GM19372 (cell line): ENCODE measurements at regions not wholly inside any gene's neighbourhood (a gene's known extent, or its start where the extent isn't known, plus 50 kb on each side); places are given as distances from the start of the nearest gene placed in this dataset.

Experiments used
- ATAC-seq: cut with Tn5 transposase; IDR thresholded peaks from one replicate; pipeline ENCODE4 v1.9.1; 2021; ENCODE audit warnings: mild to moderate bottlenecking, low read depth, moderate library complexity; ENCODE audit not compliant: unreplicated experiment

DNA sequence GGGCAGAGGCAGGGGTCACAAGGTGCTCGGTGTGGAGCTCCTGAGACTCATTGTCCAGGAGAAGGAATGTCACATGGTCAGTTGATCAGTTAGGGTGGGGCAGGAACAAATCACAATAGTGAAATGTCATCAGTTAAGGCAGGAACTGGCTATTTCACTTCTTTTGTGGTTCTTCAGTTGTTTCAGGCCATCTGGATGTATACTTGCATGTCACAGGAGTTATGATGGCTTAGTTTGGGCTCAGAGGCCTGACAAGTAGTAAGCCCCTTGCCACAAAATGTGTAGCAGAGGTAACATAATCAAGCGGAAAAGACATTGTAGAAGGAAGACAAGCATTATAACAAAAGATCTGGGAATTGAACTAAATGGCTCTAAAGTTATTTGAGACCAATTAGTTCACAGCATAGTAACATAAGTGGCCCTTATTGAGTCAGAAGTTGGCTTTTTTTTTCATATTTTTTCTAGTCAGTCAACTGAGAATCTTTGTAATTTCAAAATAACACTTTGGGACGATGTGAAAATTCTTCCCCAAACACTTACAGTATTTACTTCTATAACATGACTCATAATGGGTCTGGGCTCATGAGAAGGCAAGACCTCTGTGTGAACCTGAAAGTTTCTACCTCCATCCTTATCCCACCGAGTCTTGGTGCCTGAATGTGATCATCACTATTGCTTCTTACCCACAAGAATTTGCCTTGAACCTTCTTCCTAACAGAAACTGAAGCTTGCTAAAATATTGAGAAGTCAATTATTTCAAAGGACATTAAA, 137.0 kb upstream of the DPT start:
- ATAC-seq: no peak

DNA sequence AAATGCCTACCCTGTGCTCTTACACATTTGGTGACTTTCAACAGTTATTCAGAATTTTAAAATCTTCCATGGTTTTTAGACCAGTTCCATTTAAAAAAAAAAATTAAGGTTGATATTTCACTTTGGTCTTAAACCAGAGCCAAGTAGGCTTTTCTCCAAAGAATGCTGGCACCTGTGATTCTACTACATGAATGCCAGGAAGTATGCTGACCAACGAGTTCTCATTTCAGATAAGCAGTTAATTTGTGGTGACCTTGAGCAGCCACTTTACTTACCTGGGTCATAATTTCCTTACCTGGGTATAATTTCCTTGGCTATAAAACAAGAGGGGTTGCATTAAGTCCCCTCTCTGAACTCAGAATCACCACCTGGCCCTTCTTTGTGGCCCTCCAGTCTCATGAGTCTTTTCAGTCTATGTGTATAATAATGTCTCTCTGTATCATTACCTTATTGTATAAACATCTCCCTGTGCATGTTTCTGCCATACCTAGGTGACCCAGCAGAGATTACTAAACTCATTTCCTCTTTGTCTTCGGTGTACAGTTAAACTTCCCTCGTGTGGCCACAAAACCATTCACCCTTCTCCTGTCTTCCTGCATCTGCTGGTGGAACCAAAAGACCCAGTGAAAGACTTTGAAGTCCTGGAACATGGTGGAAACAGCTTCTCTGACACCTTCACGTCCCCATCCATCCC, 139.1 kb upstream of the DPT start:
- ATAC-seq: no peak

GRCh38 chr1:168871531-168871930, 142.5 kb upstream of the DPT start:
- ATAC-seq: no peak

DNA sequence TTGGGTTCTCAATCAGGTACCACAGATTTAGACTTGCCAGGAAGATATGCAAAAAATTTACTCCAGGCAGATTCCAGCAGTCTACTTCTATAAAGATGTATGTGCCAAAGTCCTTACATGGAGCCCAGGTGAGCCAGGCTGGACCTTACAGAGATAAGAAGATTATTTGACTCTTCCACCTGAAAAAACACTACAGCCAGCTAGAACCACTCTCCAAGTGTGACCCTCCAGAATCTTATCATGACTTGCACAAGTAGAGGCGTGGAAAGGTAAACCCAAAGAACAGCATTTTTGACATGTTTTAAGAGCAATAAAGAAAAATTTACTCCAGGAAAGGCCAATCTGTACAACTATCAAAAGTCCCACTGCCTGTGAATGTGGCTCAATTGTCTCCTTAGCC, 146.8 kb upstream of the DPT start:
- ATAC-seq: no peak

- ATAC-seq: no peak
Observed at GRCh38 chr1:168876830-168877229, 147.8 kb upstream of the DPT start.

DNA sequence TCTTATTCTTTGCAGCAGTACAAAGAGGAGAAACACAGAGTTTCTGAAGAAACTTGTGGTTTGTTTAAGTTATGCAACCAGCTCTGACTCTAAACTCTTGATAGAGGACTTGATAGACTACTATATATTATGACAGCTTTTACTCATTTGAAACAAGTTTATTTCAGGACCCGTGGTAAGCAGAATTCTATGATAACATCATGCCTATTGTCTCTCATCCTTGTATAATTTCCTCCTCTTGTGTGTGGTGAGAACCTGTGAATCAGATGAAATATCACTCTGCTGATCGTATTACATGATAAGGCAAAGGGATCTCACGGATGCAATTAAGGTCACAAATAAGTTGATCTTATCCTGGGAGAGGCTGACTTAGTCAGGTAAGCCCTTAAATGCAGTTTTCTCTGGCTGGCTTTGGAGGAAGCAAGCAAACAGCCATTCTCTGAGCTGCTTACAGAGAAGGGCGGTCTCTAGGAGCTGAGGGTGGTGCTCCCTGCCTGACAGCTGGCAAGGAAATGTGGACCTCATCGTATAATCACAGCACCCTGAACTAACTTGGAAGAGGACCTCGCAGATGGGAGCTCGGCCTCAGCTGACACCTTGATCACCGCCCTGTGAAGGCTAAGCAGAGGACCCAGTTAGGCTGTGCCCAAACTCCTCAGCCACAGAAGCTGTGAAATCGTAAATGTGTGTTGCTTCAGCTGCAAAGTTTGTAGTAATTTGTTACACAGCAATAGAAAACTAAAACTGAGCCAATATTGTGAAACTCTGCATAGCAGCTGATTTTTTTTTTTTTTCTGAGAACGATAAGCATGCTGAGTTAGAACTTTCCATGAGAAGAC, 151.1 kb upstream of the DPT start:
- ATAC-seq: no peak

DNA sequence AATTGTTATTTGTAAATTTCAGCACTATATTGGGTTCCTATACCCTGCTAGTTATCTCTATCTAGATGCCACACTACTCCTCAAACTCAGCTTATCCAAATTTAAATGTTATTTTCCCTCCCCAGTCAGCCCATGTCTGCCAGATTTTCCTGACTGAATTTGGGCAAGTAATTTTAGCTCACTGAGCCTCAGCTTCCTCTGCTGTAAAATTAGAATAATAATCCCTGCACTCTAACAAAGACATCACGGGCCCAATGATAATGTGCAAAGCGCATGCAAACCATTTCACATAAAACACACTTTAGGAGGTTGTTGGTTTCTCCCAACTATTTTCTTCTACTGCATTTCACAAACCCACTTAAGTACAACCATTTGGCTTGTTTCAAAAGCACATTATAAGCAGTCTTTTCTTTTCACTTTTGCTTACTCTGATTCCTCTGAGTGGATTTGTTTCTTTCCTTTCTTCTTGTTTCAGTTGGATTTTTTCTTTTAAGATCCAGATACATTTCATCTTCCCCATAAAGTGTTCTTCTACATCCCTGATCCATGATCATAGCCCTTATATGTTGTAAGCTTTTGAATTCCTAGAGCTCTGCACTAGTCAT, 152.8 kb upstream of the DPT start:
- ATAC-seq: no peak

- no peak for ATAC-seq
Observed at GRCh38 chr1:168887381-168887780, 158.4 kb upstream of the DPT start.

DNA sequence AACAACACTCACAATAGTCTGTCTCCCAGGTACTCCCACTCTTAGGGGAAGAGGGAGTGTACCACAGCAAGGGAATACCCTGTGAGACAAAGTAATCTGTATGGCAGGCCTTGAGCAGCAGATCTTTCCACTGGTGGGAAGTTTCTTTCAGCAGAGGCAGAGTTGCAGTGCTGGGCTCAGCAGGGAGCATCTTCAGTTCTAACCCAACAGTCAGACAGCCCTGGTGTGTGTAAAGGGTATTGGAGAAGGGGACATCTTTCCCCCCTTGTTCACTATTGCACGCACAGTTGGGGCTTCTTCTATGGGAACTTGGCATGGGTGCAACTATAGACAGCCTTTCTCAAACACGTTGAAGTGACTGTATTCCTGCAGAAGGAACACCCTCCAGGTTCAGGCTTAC, 159.4 kb upstream of the DPT start:
- no peak for ATAC-seq

DNA sequence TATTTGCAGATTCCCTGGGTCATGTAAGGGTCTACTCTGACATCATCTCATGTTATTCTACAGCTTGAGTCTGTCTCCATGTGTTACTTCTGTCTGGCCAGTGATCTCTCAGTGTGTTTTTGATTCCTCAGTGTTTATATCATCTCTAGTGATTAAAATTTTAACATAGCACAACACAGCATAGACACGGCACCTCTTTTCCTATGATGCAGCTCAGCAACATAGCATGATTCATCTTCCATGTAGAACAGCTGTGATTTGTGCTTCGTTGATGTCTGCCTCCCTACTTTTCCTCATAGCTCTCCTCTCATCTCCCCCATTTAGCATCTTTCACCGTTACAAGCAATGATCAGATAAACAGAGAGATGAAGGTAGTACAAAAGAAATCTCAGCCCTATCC, 163.9 kb upstream of the DPT start:
- ATAC-seq: no peak

DNA sequence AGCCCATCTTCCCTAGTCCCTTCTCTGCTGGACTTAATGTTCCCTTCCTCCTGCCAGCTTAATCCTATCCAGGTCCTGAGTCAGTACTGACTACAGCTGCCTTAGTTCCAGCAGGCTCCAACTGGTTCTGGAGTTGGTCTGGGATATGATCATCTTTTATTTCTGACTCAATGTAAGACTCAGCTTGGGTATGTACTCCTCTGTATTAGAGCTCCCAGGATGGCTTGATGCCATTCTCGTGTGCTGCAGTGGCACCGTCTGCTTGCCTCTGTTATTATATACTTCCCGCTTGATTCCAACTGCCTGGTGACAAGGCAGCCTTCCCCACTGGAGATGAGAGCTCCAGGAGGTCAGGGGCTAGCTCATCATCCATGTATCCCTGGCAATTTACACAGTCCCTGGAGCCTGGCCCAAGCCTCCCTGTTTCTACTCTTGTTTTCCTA, 164.4 kb upstream of the DPT start:
- ATAC-seq: no peak

GRCh38 chr1:168894397-168894903, 165.4 kb upstream of the DPT start:
- no peak for ATAC-seq

- no peak for ATAC-seq
Observed at GRCh38 chr1:168897249-168897648, 168.2 kb upstream of the DPT start.

- ATAC-seq: no peak
Observed at GRCh38 chr1:168903237-168903830, 174.3 kb upstream of the DPT start.

GRCh38 chr1:168905633-168906032, 176.6 kb upstream of the DPT start:
- ATAC-seq: no peak

- ATAC-seq: no peak
Observed at GRCh38 chr1:168906367-168906766, 177.4 kb upstream of the DPT start.

- ATAC-seq: no peak
Observed at GRCh38 chr1:168907053-168907452, 178.0 kb upstream of the DPT start.

- no peak for ATAC-seq
Observed at GRCh38 chr1:168907786-168908348, 178.9 kb upstream of the DPT start.

DNA sequence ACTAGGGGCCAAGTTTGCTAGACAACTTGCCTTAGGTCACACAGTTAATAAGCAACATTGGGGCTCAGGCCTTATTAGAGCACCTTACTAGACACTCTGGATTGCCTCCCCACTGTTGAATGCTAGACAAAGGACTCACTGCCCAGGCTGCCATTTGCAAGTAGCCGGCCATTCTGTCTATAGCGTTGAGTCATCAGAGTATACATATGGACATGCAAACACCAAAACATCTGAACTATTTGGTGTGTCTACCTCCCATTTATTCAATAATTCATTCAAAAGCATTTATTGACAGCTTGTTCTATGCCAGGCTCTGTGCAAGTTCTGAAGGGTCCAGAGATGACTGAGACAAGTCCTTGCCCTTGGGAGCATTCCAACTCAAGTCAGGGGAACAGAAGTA, 181.4 kb upstream of the DPT start:
- no peak for ATAC-seq

DNA sequence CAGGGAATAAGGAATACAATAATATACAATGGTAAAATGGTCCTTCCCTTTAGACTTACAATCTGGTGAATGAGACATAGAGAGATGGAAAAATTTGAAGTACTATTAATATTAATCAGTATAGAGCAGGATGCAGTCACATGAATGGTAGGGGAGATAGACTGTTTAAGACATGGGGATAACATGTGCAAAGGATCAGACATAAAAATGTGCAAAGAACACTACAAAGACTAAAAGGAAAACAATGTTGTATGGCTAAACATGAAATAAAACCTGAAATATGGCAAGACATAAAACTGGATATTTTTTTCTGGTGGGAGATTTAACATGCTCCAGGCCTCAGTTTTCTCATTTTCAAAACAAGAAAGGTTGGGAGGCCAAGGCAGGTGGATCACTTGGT, 182.4 kb upstream of the DPT start:
- ATAC-seq: no peak
